Smooth muscle cell (in vitro differentiated cells): ENCODE measurements at regions not wholly inside any gene's neighbourhood (a gene's known extent, or its start where the extent isn't known, plus 50 kb on each side); places are given as distances from the start of the nearest gene placed in this dataset.

Experiments used
- DNase-seq: peaks from one replicate; lab custom pipeline; 2025; ENCODE audit not compliant: unreplicated experiment; lab: John Stamatoyannopoulos, UW
- H2AFZ ChIP-seq: fragments of 200-600 bp; sonication (generic); 2 replicates; pipeline ENCODE4 v1.6.0; 2016; ENCODE audit warnings: antibody characterized with exemption, low read depth, mild to moderate bottlenecking
- H3F3A ChIP-seq: fragments of 200-600 bp; sonication (generic); 2 replicates; pipeline ENCODE4 v1.6.0; 2017; ENCODE audit warnings: antibody characterized with exemption, low read depth
- H3K27ac ChIP-seq: fragments of 200-600 bp; sonication (generic); 2 replicates; pipeline ENCODE4 v1.5.1; 2016; ENCODE audit warnings: low read depth, mild to moderate bottlenecking
- H3K27me3 ChIP-seq: fragments of 200-600 bp; sonication (generic); 2 replicates; pipeline ENCODE4 v1.6.1; 2016; ENCODE audit warnings: low read depth, mild to moderate bottlenecking
- H3K36me3 ChIP-seq: fragments of 200-600 bp; sonication (generic); 2 replicates; pipeline ENCODE4 v1.5.1; 2016; ENCODE audit warnings: low read depth
- H3K4me1 ChIP-seq: fragments of 200-600 bp; sonication (generic); 2 replicates; pipeline ENCODE4 v1.5.1; 2016; ENCODE audit warnings: low read depth
- H3K4me2 ChIP-seq: fragments of 200-600 bp; sonication (generic); 2 replicates; pipeline ENCODE4 v1.6.0; 2016; ENCODE audit warnings: mild to moderate bottlenecking
- H3K4me3 ChIP-seq: fragments of 200-600 bp; sonication (generic); 2 replicates; pipeline ENCODE4 v1.5.1; 2016; ENCODE audit warnings: mild to moderate bottlenecking
- H3K79me2 ChIP-seq: fragments of 200-600 bp; sonication (generic); 2 replicates; pipeline ENCODE4 v1.6.0; 2016; ENCODE audit warnings: low read depth, mild to moderate bottlenecking
- H3K9ac ChIP-seq: fragments of 200-600 bp; sonication (generic); 2 replicates; pipeline ENCODE4 v1.6.0; 2016; ENCODE audit warnings: low read depth
- H3K9me3 ChIP-seq: fragments of 200-600 bp; sonication (generic); replicated peaks from 2 replicates; pipeline ENCODE4 v1.5.1; 2016; ENCODE audit warnings: low read depth
- H4K20me1 ChIP-seq: fragments of 200-600 bp; sonication (generic); 2 replicates; pipeline ENCODE4 v1.6.0; 2016; ENCODE audit warnings: low read depth
- CTCF ChIP-seq: fragments of 200-600 bp; sonication (generic); IDR thresholded peaks from 2 replicates; pipeline ENCODE4 v1.5.1; 2017; ENCODE audit warnings: borderline replicate concordance, mild to moderate bottlenecking, antibody characterized with exemption; ENCODE audit not compliant: insufficient read depth, poor library complexity, severe bottlenecking
- WGBS: methylation state at CpG from one replicate; pipeline ENCODE4 v1.1.7; 2016; ENCODE audit warnings: low lambda C conversion rate; 5-methylcytosine and 5-hydroxymethylcytosine counted together

GRCh38 chr5:164206196-164206595 is 700.8 kb downstream of the MAT2B start:
- H3F3A ChIP-seq = no peaks in the 10 kb centered on the region
- H3K27ac ChIP-seq = no peak overlapping the region
- no peak overlapping the region for H2AFZ ChIP-seq
- no peaks in the 10 kb centered on the region for H3K79me2 ChIP-seq
- H3K36me3 ChIP-seq = no peaks in the 10 kb centered on the region
- no peaks in the 10 kb centered on the region for H3K4me1 ChIP-seq
- H3K27me3 ChIP-seq = no peaks in the 10 kb centered on the region
- H3K4me2 ChIP-seq = no peak overlapping the region
- H3K4me3 ChIP-seq = no peak overlapping the region
- no peak overlapping the region for H3K9ac ChIP-seq
- no peaks in the 10 kb centered on the region for H4K20me1 ChIP-seq
- 95% methylated on average over 2 of the region's 2 CpGs for WGBS
- TF ChIP-seq CTCF = no peak
- no peak for DNase-seq
- no peaks in the 10 kb centered on the region for H3K9me3 ChIP-seq

GRCh38 chr5:164207646-164208045 is 702.2 kb downstream of the MAT2B start:
- no peak for TF ChIP-seq CTCF
- Histone ChIP-seq H3F3A (no peaks in the 10 kb centered on the region), H3K79me2 (no peaks in the 10 kb centered on the region), H3K9me3 (no peaks in the 10 kb centered on the region), H2AFZ (no peak overlapping the region), H3K36me3 (no peaks in the 10 kb centered on the region), H3K27ac (no peak overlapping the region), H3K4me3 (no peak overlapping the region), H3K27me3 (no peaks in the 10 kb centered on the region), H3K4me2 (no peak overlapping the region), H4K20me1 (no peaks in the 10 kb centered on the region), H3K4me1 (no peaks in the 10 kb centered on the region), H3K9ac (no peak overlapping the region)
- 94% methylated on average over 3 of the region's 3 CpGs for WGBS
- DNase-seq = no peak

- H4K20me1 ChIP-seq = no peaks in the 10 kb centered on the region
- H3K79me2 ChIP-seq = no peaks in the 10 kb centered on the region
- DNase-seq = no peak
- WGBS = 83% methylated on average over 3 of the region's 3 CpGs
- no peak overlapping the region for H3K4me3 ChIP-seq
- no peak overlapping the region for H3K9ac ChIP-seq
- H3K9me3 ChIP-seq = no peaks in the 10 kb centered on the region
- no peak overlapping the region for H2AFZ ChIP-seq
- no peaks in the 10 kb centered on the region for H3K27me3 ChIP-seq
- H3K36me3 ChIP-seq = no peaks in the 10 kb centered on the region
- H3K27ac ChIP-seq = no peak overlapping the region
- H3K4me2 ChIP-seq = no peak overlapping the region
- TF ChIP-seq CTCF = no peak
- no peaks in the 10 kb centered on the region for H3K4me1 ChIP-seq
- H3F3A ChIP-seq = no peaks in the 10 kb centered on the region
Observed at GRCh38 chr5:164210491-164210890, 705.1 kb downstream of the MAT2B start.

- no peak overlapping the region for H3K27ac ChIP-seq
- TF ChIP-seq CTCF = no peak
- no peak overlapping the region for H3K9ac ChIP-seq
- H2AFZ ChIP-seq = no peak overlapping the region
- H3K9me3 ChIP-seq = no peaks in the 10 kb centered on the region
- H3K27me3 ChIP-seq = no peaks in the 10 kb centered on the region
- no peaks in the 10 kb centered on the region for H3K4me1 ChIP-seq
- 94% methylated on average over 1 of the region's 1 CpG for WGBS
- no peak overlapping the region for H3K4me3 ChIP-seq
- H3K79me2 ChIP-seq = no peaks in the 10 kb centered on the region
- H3K36me3 ChIP-seq = no peaks in the 10 kb centered on the region
- no peak overlapping the region for H3K4me2 ChIP-seq
- no peak for DNase-seq
- no peaks in the 10 kb centered on the region for H4K20me1 ChIP-seq
- H3F3A ChIP-seq = no peaks in the 10 kb centered on the region
Observed at GRCh38 chr5:164214698-164215097, 709.3 kb downstream of the MAT2B start.
